Fibroblast of skin of left quadriceps (primary cell): ENCODE measurements at regions not wholly inside any gene's neighbourhood (a gene's known extent, or its start where the extent isn't known, plus 50 kb on each side); places are given as distances from the start of the nearest gene placed in this dataset.

ENCODE experiments used
- DNase-seq, 2 experiments: peaks; one replicate each; pipeline ENCODE4 v3.0.0-alpha.2; 2013; ENCODE audit warnings: low read depth in 2 of 2

DNA sequence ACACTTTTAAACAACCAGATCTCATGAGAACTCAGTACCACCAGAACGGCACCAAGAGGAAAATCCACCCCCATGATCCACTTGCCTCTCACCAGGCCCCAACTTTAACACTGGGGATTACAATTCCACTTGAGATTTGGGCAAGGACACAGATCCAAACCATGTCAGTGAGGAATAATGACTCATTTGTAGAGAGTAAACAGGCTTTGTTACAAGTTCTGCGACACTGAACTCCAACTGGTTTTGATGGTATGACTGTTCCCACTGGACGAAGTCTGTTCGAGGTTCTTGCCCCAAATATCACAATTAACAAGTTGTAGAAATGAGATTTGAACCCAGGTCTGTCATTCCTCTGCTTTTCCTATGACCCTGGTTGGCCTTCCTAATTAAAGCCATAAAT lies 718.1 kb upstream of the ID2 start:
- DNase-seq, result no peak

DNA sequence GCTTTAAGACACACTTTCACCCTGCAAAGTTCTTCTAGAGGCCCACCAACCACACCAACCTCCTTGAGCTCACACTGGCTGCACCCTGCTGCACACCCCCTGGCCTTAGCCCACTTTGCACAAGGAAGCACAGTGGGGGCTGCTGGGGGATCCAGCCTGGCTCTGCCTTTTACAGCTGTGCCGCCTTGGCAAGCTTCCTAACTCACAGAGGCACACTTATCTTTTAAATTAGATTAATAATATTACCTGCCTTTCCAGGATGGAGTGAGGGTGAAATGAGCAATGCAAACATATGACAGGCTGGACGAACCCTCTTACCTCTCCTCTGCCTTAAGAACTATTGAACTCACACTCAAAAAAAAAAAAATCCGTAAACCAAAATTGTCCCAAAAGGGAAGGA lies 715.8 kb upstream of the ID2 start:
- DNase-seq, result no peak

DNA sequence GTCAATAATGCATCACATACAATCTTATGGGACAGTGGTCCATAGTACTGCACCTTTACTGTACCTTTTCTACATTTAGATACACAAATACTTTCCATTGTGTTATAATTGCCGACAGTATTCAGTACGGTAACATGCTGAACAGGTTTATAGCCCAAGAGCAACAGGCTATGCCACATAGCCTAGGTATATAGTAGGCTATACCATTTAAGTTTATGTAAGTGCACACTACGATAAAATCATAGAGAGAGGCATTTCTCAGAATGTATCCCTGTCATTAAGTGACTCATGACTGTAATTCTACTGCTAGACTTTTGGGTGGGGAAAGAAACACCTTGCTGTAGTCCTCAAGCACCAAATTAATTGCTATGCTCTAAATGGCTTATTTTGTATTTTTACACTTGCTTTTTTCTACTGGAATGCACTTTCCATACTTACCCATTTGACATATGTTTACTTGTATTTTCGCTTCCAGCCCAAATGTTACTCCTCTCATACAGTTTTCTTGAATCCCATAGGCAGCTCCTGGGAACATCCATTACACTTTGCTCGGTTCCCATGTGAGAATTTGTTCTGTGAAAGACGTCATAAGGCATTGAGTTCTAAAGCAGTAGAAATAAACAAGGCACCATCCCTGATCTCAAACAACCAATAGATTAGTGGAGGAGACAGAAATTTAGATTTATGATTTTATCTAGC lies 714.0 kb upstream of the ID2 start:
- DNase-seq, result no peak

DNA sequence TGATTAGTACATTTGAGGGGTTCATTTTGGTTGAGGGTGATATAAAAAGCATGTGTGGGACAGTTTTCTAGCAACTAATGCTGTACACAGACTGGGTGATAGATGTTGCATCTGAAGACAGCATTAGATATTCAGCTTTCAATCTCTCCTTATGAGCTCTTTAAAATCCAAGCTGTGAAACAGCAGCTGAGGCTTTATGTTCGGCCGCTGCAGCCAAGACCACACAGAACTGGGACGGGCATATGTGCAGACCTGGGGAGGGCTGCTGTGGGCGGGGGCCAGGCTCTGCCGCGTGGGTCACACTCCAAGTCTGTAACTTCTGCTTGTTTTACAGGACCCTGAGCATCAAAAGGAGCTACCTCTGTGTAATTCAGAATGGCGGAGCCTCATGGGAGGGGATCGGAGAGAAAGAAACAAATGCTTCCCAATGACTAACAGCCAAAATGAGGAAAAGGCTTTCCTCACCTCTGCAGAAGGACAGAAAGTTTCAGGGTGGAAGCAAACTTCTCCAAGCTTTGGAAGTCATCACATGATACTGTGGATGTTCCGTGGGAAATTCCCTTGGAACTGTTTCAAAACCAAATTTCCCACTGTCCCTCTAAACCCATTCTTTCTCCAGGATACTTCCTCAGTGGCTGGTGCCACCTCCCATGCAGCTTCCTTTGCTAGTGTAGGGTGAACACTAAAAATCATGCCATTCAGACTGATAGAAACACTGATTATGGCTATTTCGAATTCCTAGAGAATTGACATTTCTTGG lies 711.9 kb upstream of the ID2 start:
- no peak for DNase-seq

DNA sequence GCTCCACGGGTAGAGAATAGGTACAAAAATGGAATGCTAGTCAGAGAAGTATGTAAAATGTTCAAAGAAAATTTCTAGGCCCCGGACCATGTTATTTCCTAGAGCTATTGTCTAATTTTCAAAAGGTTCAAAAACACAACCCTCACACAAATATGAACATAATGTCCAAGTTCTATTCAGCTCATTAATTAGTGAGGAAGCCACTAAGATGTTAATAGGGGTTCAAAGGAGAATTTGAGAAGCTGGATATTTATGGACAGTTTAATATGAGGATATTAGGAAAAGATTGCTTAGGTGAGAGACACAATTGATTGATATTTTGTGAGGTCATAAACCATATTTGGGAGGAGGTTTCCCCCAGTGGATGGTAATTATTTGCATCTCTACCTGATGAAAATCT lies 710.6 kb upstream of the ID2 start:
- no peak for DNase-seq

DNA sequence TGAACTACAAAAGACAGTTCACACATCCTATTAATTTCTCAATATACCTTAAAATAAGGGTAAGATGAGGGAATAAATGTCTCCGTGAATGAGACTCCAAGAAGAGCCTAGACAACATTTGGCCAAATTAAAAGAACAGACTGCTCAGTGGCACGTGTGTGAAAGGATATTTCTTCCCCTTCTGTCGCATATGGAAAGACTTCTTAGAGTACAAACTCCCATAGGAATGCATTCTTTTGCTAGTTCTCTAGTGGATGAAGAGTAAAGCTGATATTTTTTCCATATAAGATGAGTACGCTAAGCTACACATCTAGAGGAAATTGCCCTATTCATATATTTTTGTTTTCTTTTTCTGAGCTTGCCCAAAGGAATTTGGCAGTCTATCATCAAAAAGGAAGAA lies 710.0 kb upstream of the ID2 start:
- DNase-seq, result no peak

DNA sequence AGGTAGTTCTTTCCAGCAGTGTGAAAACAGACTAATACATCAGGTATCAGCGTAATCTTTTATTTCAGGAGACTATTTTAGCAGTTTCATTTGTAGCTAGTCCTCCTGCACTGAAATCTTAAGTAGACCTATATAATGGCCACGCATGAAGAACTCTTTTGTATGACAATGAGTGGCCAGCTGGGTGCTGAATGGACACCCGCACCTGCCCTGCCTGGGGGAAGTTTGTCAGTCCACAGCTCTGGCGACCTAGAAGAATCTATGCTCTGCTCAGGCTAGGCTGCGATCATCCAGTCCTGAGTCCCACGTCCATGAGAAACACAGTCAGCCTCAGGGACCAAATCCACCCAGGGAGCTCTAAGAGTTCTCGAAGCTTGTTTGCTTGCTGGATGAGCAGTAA lies 709.2 kb upstream of the ID2 start:
- no peak for DNase-seq

DNA sequence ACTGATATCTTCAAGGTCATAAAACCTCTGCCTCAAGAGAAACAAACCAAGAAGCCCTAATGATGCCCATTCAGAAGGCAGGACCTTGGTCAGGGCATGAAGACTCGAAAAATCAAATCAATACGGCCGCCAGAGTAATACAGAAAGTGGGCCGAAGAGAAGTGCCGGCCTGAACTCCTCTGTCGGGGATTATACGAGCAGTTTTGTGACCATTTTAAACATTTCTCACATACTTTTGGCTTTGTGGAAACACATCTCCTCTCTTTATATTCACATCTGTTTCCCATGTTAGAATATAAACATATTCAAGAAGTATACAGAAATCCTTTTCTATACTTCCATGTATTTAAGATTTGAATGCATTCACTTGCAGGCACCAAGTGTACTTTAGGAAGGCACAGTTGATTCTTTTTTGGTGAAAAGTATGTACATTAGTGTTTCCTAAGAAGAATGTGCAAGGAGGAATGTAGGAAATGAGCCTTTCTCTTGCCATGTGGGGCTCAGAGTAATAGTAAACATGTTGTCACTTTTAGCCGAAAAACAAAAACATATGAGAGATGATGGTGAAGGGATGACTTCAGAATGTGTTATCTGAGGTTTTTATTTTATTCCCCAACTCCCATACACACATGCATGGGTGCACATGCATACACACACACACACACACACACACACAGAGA lies 707.9 kb upstream of the ID2 start:
- DNase-seq, result peak; percentile 52 to 55

DNA sequence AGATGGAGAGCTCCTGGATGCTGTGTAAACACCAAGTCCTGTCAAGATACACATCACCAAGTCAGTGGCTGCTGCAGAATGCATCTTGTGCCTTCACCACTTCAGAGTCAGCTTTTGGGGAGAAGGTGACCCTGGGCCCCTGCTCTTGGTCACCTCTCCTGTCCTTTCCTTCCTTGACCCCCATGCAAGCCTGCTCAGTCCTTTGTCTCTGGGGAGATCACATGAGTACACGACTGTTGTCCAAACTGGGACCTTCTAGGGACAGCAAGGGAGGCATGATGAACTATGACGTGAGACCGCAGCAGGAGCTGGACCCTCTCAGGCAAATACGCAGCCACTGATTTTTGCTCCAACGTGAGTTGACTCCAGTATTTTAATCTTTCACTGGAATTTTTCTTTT lies 706.9 kb upstream of the ID2 start:
- DNase-seq, result no peak

DNA sequence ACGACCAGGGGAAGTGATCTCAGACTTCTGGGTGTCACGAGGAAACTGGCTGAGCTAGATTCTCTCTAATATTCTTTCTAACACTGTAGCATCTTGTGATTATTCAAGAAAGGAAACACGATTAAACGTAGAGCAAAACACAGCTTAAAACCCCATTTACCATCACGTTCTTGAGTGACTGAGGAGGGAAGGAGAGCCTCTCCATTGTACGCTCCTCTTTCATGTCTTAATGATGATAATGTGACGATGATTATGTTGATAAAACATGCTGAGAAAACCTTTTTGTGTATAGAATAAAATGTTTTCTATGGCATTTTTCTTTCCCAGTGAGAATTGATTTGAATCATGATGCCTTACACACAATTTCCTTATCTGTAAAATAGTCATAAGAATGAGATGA lies 705.6 kb upstream of the ID2 start:
- no peak for DNase-seq

DNA sequence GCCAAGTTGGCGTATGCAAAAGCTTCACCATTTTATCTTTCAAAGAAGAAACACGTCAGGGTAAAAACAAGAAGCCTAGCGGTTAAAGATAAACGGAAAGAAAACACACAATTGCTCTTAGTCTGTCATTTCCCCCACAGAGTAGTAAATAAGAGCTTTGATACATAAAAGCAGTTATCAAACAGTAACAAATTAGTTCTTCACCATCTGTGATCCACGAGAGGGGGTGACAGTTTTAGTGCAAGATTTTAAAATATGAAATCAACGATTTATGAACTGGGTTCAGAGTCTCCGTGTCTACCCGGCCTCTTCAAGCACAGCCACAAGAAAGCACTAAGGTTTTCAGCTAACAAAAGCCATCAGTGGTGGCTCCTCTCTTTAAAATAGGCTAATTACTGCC lies 703.9 kb upstream of the ID2 start:
- DNase-seq, result no peak

DNA sequence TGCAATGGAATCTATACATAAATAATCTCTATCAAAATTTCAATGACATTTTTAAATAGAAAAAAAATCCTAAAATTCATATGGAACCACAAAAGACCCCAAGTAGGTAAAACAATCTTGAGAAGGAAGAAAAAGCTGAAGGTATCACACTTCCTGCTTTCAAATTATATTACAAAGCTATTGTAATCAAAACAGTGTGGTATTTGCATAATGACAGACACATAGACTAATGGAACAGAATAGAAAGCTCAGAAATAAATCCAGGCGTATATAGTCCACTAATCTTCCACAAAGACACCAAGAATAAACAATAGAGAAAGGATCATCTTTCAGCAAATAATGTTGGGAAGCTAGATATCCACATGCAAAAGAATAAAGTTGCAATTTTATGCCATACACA lies 699.8 kb upstream of the ID2 start:
- DNase-seq, result no peak

DNA sequence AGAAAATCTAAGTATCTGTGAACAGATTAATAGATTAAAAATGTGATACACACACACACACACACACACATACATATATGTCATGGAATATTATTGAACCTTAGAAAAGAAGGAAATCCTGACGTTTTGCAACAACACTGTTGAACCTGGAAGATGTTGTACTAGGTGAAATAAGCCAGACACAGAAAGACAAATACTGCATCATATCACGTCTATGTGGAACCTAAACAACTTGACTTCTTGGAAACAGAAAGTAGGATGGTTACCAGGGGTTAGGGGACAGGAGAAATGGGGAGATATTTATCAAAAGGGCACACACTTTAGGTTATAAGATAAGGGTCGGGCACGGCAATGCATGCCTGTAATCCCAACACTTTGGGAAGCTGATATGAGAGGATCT lies 698.4 kb upstream of the ID2 start:
- no peak for DNase-seq

DNA sequence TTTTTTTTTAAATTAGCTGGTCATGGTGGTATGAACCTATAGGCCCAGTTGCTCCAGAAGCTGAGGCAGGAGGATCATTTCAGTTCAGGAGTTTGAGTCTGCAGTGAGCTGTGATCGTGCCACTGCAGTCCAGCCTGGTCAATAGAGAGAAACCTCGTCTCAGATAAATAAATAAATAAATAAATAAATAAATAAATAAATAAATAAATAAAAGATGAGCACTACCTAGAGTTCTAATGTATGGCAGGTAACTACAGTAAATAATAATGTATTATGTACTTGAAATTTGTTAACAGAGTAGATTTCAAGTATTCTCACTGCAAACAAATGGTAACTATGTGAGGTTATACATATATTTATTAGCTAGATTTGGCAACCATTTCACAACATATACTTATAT lies 697.9 kb upstream of the ID2 start:
- DNase-seq, result no peak

DNA sequence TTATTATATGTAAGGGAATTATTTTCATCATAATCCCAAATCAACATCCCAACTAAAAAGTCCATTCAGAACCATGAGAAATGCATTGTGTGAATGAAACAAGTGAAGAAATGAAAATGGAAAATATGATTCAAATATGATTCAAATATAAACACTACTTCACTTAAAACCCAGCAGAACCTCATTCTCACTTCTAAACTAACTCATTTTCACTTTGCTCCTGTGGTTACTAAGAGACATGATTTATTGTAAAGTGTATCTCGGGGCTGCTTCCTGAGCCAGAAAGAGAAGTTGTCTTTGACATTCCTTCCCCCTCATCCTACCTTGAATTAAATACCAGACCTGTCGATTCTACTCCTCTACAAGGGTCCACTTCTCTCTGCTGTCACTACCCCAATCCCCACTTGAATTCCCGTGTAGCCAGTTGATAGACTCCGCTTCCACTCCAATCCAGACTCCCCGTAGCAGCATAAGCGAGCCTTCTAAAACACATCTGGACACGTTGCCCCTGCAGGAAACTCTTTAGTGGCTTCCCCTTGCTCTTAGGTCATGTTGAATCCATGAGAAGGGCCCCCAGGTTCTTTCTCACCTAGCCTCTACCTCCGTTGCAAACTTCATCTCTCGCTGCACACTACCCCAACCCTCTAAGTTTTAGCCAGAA lies 697.0 kb upstream of the ID2 start:
- no peak for DNase-seq

DNA sequence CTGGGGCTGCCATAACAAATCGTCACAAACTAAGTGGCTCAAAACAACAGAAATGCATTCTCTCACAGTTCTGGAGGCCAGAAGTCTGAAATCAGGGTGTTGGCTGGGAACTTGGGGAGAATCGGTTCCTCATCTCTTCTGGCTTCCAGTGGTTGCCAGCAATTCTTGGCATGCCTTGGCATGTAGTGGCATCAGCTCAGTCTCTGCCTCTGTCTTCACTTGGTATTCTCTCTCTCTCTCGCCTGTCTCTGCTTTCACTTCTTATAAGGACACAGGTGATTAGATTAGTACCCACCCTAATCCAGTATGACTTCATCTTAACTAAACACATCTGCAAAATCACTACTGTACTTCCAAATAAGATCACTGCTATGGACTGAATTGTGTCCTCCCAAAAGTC lies 695.4 kb upstream of the ID2 start:
- DNase-seq, result no peak

DNA sequence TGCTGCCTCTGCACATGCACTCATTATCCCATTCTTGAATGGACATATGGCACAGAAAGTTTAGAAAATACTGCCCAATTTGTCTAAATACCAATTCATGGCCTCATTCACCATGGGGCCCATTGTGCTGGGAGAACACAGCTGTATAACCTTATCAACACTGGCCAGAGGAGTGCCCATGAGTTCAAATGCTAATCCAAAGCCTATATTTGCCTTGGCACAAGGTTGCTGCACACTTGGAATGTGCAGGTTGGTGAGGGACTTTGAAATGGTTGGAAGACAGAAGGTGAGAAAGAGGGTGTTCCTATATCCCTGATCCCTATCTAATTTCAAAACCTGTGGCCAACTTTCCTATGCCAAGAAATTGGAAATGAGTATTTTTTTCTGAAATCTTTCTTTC lies 693.9 kb upstream of the ID2 start:
- no peak for DNase-seq

DNA sequence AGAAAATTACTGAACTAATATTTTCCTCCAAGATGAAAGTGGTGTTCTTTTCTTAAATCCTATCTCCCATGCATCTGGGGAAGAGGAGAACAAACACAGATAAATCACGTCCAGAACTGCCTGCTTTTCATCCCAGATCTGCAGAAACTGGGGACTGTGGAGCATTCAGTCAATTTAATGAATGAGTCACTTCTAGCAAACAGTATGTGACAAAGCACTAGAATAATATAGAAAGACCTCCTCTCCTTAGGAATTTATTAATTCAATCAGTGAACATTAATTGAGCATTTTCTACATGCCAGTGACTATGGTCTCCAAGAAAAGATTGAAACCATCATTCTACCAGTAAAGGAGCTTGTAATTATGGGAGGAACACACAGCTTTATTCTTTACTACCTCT lies 693.4 kb upstream of the ID2 start:
- DNase-seq, result no peak

DNA sequence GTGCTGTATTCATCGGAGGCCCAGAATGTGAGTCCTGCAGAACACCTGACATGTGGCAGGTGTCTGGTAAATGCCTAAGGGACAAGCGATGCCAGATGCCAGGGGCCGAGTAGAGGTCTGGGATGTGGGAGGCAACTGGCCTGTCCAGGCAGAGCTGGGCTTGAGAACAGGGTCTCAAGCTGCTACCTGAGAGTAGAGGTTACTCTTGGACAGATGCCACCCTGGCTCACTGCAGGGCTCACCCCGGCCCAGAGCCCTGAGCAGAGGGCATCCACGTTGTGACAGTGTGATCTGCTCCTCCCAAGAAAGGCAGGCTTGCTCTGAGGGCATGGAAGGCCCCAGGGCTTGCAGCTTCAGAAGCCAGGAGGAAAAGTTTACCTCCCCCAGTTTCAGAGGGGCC lies 692.0 kb upstream of the ID2 start:
- no peak for DNase-seq

DNA sequence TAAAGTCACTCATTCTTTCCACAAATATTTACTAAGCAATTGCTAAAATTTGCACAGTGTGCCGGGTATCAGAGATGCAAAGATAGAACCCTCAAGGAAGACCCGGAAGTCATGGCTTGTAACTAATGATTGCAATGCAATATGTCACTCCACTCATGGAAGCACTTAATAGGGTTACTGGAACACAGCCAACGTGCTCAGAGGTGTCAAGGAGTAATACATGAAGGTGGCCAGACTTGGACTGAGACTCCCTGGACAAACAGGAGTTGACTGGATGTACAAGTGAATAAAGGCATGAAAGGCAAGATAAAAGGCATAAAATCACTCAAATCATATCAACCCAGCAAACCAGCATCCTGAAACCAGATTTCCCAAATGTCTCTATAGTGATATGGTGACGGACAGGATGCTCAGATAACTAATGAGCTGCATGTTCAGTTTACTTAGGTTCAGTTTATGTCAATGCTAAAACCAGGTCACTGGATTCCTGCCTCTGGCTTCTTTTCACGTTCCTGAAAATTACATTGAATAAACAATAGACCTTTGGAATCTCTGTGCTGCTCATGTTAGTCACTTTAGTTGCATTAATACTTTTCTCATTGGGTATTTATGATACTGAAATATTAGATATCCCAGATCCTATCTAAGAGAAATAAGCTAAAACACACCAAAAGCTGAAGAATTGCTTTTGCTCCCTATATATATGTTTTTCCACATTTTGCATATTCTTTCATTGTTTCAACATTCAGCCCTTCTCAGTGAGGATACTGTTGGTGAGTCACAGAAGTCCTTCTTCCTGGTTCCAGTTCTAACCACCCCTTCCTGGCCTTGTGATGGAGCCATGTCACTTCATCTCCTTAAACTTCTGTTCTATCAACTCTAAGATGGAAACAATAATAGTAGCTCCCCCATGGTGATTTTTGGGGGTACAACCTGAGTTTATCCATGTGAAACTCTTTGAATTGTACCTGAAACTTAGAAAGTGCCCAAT lies 688.9 kb upstream of the ID2 start:
- no peak for DNase-seq

DNA sequence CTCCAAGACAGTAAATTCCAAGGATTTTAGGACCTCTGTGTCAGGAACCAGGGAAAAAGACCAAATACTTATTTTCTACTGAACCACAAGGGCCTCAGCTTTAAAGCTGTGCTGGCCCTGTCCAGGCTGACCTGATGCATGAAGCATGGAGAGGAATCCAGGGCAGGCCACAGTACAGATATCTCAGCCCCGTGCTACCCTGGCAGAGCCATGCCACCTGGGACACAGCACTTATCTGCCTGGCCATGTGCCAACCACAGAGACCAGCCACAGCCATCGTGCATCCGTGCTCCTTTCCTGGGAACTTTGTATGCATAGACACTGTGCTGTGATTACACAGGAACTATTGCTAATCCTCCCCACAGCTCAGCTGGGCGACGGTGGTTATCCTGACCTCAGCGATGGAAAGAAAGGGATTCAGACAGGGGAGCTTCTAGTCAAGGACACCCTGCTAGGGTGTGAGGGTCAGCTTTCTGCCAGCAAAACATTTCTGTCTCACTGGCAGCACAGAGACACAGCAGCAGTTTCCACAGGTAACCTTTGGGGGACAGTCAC lies 687.4 kb upstream of the ID2 start:
- no peak for DNase-seq
